HG03175 (cell line): ENCODE measurements at regions not wholly inside any gene's neighbourhood (a gene's known extent, or its start where the extent isn't known, plus 50 kb on each side); places are given as distances from the start of the nearest gene placed in this dataset.
"Not testable (repeated sequence)": the region's sequence is repeated elsewhere in the genome, so short reads cannot be mapped to it uniquely, and the experiment has no call there.

Experiments used
- ATAC-seq: cut with Tn5 transposase; IDR thresholded peaks from one replicate; pipeline ENCODE4 v1.9.1; 2021; ENCODE audit warnings: mild to moderate bottlenecking, moderate library complexity; ENCODE audit not compliant: unreplicated experiment

DNA sequence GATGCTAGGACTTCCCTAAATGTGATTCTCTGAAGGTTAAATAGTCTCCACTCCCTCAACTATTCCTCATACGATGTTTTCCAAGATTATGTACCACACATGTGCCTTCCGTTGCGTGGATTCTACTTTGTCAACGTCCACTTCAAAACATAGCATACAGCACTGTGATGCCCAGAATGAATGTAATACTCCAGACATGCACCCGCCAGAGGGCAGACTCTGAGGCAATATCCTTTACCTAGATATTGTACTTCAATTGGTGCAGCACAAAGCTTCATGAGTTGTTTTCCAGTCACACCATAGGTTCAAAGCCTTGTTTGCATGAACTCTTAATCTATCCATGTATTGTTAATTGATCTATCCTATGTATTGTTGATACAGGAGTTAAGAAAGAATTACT, 201.0 kb upstream of the NABP1 start:
- ATAC-seq = no peak

DNA sequence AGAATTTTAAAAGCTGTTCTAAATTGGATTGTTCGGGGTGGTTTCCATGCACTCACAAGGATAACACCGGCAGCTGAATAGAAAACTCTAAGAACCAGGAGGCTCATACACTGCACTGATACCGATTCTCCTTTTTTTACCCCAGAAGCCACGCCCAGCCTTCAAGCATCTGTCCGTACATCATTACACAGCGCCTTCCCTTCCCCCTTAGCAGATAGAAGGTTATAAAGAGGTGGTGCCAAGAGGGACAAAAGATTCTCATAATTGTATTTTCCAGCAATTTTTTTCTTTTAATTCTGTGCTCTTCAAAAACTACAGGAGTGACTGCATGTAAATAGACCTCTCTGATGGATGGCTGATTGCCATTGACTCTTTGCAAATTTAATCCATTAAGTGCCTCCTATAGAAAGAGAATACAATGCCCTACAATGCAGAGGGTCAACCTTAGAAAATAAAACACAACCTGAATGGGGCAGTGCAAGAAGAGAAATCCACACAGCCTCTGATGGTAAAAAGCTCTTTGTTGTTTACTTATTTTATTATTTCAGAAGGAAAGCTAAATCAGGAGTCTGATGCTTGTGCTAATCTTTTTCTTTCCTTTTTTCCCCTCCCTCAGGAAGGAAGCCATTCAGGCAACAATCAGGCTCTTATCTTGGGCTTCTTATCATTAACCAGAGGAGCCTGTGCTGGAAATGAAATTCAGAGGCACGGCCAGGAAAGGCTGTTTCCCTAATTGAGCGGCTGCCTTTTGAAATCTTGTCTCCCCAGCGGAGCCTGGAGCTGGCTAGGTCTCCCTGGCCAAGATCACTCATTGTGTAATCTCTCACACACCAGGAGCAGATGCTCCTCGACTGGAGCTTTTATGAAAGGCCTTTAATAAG, 198.9 kb upstream of the NABP1 start:
- no peak for ATAC-seq

DNA sequence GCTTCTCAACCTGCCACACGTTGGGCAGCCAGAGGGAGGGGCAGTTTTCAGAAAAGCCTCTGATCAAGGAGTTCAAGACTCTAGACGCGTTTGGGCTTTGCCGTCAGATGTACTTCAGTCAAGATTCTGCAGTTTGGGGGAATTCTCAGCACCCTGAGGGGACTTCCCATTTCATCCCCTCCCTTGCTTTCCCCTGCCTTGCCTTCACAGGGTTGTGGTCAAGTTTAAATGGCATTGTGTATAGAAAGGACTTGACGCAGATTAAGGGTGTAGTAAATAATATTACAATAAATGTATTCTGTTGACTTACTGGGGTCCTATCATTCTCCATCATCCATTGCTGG, 198.3 kb upstream of the NABP1 start:
- ATAC-seq = no peak

DNA sequence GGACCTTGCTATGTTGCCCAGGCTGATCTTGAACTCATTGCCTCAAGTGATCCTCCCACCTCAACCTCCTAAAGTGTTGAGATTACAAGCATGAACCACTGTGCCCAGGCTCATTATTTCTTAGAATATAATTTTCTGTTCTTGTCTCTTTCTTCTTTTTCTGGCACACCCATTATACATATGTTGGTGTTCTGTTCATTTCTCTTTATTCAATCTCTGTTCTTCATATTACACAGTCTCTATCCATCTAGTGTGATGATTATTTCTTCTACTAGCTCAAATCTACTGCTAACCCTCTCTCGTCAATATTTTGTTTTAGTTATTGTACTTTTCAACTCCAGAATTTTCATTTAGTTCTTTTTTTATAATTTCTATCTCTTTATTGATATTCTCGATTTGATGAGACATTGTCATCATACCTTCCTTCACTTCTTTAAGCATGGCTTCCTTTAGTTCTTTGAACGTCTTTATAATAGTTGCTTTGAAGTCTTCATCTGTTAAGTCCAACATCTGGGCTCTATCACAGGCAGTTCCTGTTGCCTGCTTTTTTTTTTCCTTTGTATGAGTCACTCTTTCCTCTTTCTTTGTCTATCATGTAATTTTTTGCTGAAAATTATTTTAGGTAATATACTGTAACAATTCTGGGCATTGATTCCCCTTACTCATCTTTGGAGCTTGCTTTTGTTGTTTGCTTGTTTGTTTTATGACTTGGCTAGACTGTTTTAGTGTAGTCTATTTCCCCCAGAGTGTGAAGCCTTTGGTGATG, 196.4 kb upstream of the NABP1 start:
- no peak for ATAC-seq

DNA sequence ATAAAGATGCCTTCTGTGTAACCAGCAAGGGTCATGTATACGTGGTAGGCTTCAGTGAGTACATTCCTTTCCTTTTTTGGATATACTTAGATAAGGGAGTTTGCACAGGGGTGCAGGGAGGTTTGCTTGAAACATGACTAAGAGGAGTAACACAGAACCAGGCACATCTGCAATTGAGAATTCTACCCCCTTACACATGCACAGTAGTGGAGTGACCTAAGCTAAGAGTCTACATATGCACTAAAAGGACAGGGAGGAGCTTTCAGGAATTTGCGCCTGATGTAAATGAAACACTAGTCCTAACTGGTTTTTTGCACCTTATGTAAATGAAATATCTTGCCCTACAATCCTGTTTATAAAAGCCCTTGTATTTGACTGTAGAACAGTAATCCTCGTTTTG, 194.8 kb upstream of the NABP1 start:
- no peak for ATAC-seq

DNA sequence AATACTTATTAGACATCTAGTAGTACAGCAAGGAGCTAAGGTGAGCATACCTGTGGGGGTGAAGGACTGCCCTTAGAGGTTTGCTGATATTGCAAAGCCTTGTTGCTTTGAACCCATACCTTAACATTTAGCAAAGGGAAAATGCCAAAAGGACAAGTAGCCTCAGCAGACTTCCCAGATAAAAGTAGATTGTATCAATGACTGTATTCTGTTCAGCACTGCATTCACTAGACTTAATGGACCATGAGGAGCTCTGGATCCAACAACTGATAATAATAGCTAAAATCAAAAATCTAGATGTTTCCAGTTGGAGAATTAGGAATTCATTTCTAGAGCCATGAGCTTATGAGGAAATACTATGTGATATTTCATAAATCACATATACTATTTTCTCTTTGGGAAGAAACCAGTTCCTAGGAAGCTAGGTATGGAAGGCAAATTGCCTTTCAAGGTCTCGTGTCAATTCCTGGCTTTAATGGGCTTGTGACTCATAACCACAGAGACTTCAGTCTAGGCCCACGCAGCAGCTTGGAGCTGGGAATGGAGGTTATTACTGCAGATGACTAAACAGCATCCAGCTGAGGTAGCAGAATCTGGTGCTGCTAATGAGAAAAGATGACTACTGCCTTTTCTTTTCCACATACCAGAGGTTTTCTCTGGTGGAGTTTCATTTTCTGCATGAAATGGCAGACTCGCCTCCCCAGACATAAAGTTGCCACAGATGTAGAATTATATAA, 191.2 kb upstream of the NABP1 start:
- ATAC-seq = no peak

DNA sequence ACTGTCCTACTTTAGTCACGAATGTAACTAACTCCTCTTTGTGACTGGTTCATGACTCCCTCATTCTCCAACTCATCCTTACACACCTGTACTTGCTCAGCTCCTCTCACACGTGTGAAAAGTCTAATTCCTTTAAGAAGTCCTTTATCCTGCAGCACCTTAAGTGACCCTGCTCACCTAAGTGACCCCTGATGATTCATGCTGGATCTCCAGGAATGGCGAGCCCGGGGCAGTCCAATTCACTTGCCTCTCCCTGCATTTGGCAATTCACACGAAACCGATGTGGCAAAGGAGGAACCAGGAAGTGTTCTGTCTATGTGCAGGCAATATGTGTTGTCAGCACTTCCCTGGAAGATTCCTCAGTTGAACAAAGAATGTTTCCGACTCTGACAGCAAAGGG, 189.8 kb upstream of the NABP1 start:
- no peak for ATAC-seq

DNA sequence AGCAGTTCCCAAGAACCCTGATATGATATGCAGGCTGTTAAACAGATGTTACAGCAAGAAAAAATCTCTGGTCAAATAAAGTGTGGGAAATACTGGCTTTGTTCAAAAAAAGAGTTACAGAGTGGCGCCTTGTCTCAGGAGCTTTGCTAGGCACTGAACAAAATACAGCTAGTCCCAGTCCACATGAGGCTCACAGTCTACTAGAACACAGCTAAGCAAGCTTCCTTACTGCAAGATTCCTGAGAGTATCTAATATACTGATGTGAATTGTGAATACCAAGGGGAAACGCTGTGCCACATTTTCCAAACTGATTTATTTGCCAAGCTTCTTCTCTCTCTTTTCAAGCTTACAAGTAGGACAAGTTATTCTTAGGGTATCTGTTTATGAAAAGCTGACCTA, 188.8 kb upstream of the NABP1 start:
- ATAC-seq = no peak

DNA sequence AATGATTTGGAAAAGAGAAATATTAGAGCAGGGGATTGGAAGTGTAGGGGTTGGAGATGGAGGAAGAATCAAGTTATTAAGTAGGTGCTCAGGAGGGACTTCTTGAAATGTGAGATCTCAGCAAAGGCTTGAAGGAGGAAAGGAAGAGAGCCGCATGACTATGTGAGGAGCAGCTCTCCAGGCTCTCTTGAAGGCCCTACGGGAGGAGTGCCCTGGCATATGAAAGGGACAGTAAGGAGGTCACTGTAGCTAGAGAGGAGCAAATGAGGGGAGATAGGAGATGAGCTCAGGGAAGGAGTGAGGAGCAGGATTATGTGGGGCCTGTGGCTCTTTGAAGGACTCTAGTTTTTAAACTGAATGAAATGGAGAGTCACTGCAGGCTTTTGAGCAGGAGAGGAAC, 181.1 kb upstream of the NABP1 start:
- ATAC-seq = no peak

DNA sequence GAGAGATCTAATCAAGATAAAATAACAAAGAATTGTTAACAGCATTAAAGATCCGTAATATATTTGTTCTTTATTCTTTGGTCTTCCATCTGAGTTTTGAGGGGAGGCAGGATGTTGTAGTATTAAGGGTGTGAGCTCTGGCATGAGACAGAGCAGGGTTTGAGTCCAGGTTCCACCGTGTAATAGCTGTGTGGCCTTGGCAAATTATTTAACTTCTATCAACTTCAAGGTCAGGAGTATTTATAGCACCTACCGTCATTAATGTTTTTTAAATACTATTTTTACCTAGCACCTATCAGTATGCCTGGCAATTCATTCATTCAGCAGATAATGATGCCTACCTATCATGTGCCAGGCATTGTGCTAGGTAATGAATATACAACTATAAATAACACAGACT, 180.1 kb upstream of the NABP1 start:
- no peak for ATAC-seq

DNA sequence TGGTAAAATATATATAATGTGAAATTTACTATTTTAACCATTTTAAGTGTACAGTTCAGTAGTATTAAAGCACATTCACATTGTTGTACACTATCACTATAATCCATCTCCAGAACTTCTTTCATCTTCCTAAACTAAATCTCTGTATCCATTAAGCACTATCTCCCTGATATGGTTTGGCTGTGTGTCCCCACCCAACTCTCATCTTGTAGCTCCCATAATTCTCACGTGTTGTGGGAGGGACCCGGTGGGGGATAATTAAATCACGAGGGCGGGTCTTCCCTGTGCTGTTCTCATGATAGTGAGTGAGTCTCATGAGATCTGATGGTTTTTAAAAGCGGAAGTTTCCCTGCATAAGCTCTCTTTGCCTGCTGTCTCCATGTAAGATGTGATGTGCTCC, 178.9 kb upstream of the NABP1 start:
- ATAC-seq = no peak

DNA sequence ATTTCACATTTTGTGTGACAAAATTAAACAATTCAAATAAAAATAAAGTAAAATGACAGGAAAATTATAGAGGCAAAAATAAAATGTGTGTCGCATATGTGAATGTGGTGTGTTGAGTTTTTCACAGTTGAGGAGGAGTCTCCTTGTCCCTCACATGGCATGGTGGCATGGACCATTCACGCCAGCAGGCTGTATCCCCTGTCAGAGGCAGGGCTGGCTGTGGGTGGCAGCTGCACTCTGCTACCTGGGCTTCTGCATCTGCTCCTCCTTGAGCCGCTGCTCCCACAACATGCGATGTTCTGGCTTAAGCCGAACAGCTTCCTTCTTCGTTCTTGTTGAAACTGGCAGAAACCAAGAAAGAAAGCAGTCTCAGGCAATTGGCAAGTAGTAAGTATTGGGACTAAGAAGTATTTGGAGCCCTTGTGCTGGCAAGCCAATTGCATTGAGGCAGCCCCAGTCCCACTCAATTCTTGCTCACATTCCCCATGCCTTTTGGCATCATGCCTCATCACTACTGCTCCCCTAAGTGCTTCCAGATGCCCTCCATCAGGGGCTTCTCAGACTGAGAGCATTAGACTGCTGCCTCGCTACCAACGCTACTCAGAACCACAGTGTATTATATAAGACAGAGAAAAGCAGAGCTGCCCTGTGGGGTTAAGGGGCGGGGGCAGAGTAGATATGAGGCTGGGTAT, 177.9 kb upstream of the NABP1 start:
- ATAC-seq = no peak

DNA sequence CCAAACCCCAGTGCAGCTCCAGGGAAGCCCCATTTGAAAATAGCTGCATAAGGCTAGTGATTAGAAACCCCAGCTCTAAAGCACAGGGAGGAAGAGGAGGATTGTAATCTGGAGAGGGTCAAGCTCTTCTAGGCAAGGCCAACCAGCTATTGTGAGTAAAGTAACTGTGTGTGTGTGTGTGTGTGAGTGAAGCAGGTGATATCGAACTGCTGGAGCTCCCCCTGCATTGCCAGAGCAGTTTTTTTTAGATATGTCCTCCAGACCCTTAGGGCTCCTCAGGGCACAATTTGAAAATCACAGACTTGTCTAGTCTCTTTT, 177.4 kb upstream of the NABP1 start:
- no peak for ATAC-seq

DNA sequence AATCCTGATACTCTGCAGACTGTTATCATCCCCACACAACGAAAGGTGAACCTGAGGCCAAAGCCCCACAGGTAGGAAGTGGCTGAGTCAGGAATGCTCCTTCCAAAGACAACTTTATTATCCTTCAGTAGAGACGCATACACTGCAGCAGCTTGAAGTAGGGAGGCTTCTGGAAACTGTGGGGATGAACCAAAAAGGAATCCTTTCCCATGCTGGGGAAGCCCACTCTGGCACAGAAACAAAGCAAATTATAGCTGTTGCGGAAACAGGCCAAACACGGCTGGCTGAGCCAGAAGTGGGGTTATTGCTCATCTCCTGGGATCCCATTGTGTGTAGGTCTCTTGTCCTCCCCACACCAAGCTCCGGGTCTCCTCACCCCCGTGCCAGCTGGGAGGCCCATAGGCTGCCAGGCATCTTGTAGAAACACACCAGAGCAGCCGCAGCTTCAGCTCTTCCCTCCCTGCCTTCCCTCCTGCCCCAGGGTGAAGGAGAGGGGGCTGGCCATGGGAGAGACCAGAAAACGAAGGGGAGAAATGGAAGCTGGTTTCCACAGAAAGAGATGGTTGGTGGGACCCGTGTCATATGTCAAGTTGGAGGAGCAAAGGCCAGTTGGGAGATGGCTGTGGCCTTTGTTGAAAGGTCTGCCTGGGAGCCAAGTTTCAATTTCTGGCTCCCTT, 176.9 kb upstream of the NABP1 start:
- no peak for ATAC-seq

DNA sequence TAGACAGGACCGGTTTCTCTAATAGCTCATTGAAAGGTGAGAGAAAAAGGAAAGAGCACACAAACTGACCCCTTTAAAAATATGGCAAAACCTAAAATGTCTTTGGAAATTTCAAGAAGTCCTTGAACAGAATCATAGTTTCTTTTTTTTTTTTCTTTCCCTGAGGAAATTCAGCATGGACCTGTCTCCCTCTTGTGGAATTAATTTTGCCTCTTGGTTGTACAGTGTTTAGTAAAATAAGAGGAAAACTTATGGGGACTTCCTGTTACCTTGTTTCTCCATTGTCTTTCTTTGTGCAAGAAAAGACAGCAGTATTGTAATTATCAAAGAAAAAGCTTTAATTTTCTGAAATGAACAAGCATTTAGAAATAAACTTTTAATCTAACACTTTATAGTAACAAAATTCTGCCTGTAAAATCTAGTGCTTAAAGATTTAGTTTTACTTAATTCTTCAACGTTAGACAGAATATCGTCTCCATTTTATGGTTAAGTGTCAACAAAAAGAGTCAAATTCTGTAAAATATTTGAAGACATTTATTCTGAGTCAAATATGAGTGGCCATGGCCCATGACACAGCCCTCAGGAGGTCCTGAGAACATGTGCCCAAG, 176.3 kb upstream of the NABP1 start:
- ATAC-seq = no peak

DNA sequence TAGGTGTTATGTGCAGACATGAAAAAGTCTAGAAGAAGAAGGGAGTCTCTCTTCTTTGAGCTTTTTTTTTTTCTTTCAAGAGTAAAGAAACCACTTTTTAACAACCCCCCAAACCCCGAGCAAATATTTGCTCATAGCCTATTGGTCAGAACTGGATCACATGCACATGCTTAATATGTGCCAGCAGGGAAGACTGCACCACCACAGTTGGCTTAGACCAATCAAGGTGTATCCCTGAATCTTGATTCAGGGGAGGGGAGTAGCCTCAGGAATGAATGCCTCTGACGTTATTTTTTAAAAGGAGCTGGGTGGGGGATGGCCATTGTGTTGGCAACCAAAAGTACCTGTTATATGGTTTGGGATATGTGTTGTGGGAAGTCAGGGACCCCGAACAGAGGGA, 171.4 kb upstream of the NABP1 start:
- no peak for ATAC-seq

DNA sequence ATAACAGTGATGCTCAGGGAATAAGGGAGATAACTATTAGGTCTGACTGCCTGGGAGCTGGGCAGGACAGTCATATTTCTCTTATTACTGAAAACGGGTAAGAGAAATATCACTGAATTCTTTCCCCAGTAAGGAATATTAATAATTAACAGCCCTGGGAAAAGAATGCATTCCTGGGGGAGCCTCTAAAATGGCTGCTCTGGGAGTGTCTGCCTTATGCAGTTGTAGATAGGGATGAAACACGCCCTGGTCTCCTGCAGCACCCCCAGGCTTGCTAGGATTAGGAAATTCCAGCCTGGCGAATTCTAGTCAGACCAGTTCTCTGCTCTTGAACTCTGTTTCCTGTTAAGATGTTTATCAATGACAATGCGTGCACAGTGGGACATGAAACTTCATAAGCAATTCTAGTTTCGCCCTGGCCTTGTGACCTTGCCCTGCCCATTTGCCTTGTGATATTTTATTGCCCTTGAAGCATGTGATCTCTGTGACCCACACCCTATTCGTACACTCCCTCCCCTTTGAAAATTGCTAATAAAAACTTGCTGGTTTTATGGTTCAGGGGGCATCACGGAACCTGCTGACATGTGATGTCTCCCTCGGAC, 170.6 kb upstream of the NABP1 start:
- not testable (repeated sequence) for ATAC-seq

DNA sequence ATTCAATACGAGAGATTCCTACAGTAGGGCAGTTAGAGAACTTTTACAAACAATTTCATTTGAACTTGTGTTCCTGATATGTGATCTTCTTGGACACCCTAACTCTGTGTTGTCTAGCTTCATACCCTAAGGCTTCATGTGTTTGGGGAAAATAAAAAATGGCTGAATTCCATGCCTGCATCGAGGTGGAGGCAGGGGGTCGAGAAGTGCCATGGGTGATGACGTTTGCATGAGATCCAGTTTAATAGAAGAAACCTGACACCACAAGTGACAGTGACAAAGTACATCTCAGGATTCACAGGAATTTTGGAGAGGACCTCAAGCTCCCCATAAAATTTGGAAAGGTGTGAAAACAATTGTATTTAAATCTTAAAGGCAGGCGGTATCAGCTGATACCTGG, 169.2 kb upstream of the NABP1 start:
- no peak for ATAC-seq

DNA sequence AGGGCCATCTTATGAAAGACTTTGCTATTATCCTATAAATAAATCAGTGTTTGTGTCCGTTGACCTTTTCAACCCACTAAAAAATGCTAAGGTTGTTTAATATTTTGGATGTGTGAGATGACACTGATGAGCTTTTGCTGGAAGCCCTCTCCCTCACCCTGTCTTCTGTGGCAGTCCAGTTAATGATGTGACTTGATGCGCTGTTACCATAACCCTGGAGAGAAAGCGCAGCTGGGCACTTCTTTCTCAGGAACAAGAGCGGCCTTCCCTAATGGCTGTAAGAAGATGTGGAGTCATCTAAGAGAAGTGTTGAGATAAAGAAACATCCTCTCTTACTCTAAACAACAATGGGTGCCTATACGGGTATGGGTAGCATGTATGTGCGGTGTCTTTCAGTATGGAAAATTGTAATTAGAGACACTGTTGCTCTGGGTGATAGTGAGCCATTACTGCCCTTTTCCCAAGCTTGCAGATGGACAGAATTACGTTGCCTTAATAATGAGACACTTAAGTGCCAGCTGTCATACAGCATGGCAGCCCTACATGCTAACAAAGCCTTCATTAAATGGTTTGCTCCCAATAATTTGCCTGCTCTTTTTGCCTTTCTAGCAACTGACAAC, 165.6 kb upstream of the NABP1 start:
- ATAC-seq = no peak

DNA sequence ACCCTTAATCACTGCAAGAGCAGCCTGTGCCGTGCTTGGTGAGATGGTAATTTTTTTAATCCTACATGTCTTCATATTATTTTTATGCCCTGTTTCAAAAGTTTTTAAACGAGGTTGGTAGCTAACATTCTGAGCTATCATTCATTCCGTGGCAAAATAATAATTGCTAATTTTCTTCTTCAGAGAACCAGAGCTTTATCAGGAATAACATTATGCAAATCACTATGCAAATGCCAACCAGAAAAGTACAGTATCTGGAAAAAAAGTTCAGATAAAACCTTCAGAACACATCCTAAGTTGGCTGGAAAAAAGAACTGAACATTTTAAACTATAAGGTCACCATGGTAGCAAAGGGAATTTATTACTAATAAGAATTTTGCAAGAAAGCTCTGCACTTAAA, 165.1 kb upstream of the NABP1 start:
- ATAC-seq = no peak
